ENCODE measurements at regions not wholly inside any gene's neighbourhood (a gene's known extent, or its start where the extent isn't known, plus 50 kb on each side); places are given as distances from the start of the nearest gene placed in this dataset.

GRCh38 chr18:47731276-47731675 lies 199.2 kb downstream of the SMAD2 start:
- DNase-seq = no peak
- in situ Hi-C loops (cut with HindIII; ENCODE audit: low pct_ligation_motif_present, low pct_unique_long_range_greater_than_20kb, low sequenced_read_pairs) = no loop called here

- peak; percentile 21 for DNase-seq
- in situ Hi-C loops (cut with HindIII; ENCODE audit: low pct_ligation_motif_present, low pct_unique_long_range_greater_than_20kb, low sequenced_read_pairs) = no loop called here
Observed at GRCh38 chr18:47730795-47731194, 199.7 kb downstream of the SMAD2 start.

GRCh38 chr18:47729356-47729755 lies 201.1 kb downstream of the SMAD2 start:
- in situ Hi-C loops (cut with HindIII; ENCODE audit: low pct_ligation_motif_present, low pct_unique_long_range_greater_than_20kb, low sequenced_read_pairs) = no loop called here
- DNase-seq = no peak

GRCh38 chr18:47728921-47729320 lies 201.5 kb downstream of the SMAD2 start:
- in situ Hi-C loops (cut with HindIII; ENCODE audit: low pct_ligation_motif_present, low pct_unique_long_range_greater_than_20kb, low sequenced_read_pairs) = no loop called here
- no peak for DNase-seq

GRCh38 chr18:47727409-47727808 lies 203.1 kb downstream of the SMAD2 start:
- DNase-seq = no peak
- in situ Hi-C loops (cut with HindIII; ENCODE audit: low pct_ligation_motif_present, low pct_unique_long_range_greater_than_20kb, low sequenced_read_pairs) = no loop called here

GRCh38 chr18:47726550-47726949 lies 203.9 kb downstream of the SMAD2 start:
- in situ Hi-C loops (cut with HindIII; ENCODE audit: low pct_ligation_motif_present, low pct_unique_long_range_greater_than_20kb, low sequenced_read_pairs) = no loop called here
- DNase-seq = no peak

GRCh38 chr18:47725656-47726055 lies 204.8 kb downstream of the SMAD2 start:
- in situ Hi-C loops (cut with HindIII; ENCODE audit: low pct_ligation_motif_present, low pct_unique_long_range_greater_than_20kb, low sequenced_read_pairs) = no loop called here
- DNase-seq = no peak

- in situ Hi-C loops (cut with HindIII; ENCODE audit: low pct_ligation_motif_present, low pct_unique_long_range_greater_than_20kb, low sequenced_read_pairs) = no loop called here
- DNase-seq = no peak
Observed at GRCh38 chr18:47724186-47724975, 206.1 kb downstream of the SMAD2 start.

- DNase-seq = no peak
- in situ Hi-C loops (cut with HindIII; ENCODE audit: low pct_ligation_motif_present, low pct_unique_long_range_greater_than_20kb, low sequenced_read_pairs) = no loop called here
Observed at GRCh38 chr18:47721876-47722275, 208.6 kb downstream of the SMAD2 start.

- no peak for DNase-seq
- in situ Hi-C loops (cut with HindIII; ENCODE audit: low pct_ligation_motif_present, low pct_unique_long_range_greater_than_20kb, low sequenced_read_pairs) = no loop called here
Observed at GRCh38 chr18:47720741-47721140, 209.7 kb downstream of the SMAD2 start.

GRCh38 chr18:47719096-47719780 lies 211.2 kb downstream of the SMAD2 start:
- no peak for DNase-seq
- in situ Hi-C loops (cut with HindIII; ENCODE audit: low pct_ligation_motif_present, low pct_unique_long_range_greater_than_20kb, low sequenced_read_pairs) = no loop called here

GRCh38 chr18:47718646-47719045 lies 211.8 kb downstream of the SMAD2 start:
- in situ Hi-C loops (cut with HindIII; ENCODE audit: low pct_ligation_motif_present, low pct_unique_long_range_greater_than_20kb, low sequenced_read_pairs) = no loop called here
- no peak for DNase-seq

GRCh38 chr18:47717257-47717656 lies 213.2 kb downstream of the SMAD2 start:
- DNase-seq = no peak
- in situ Hi-C loops (cut with HindIII; ENCODE audit: low pct_ligation_motif_present, low pct_unique_long_range_greater_than_20kb, low sequenced_read_pairs) = no loop called here

GRCh38 chr18:47716632-47717185 lies 213.8 kb downstream of the SMAD2 start:
- DNase-seq = no peak
- in situ Hi-C loops (cut with HindIII; ENCODE audit: low pct_ligation_motif_present, low pct_unique_long_range_greater_than_20kb, low sequenced_read_pairs) = no loop called here

GRCh38 chr18:47710451-47710850 lies 220.0 kb downstream of the SMAD2 start:
- DNase-seq = no peak
- in situ Hi-C loops (cut with HindIII; ENCODE audit: low pct_ligation_motif_present, low pct_unique_long_range_greater_than_20kb, low sequenced_read_pairs) = no loop called here

GRCh38 chr18:47709556-47709955 lies 220.9 kb downstream of the SMAD2 start:
- in situ Hi-C loops (cut with HindIII; ENCODE audit: low pct_ligation_motif_present, low pct_unique_long_range_greater_than_20kb, low sequenced_read_pairs) = no loop called here

GRCh38 chr18:47708206-47708605 lies 222.3 kb downstream of the SMAD2 start:
- in situ Hi-C loops (cut with HindIII; ENCODE audit: low pct_ligation_motif_present, low pct_unique_long_range_greater_than_20kb, low sequenced_read_pairs) = no loop called here
- DNase-seq = no peak

More at GRCh38 chr18:47709556-47709955, 220.9 kb downstream of the SMAD2 start:
- DNase-seq = no peak

- in situ Hi-C loops (cut with HindIII; ENCODE audit: low pct_ligation_motif_present, low pct_unique_long_range_greater_than_20kb, low sequenced_read_pairs) = no loop called here
- DNase-seq = no peak
Observed at GRCh38 chr18:47701134-47701533, 229.3 kb downstream of the SMAD2 start.

- in situ Hi-C loops (cut with HindIII; ENCODE audit: low pct_ligation_motif_present, low pct_unique_long_range_greater_than_20kb, low sequenced_read_pairs) = no loop called here
- no peak for DNase-seq
Observed at GRCh38 chr18:47696870-47697269, 233.6 kb downstream of the SMAD2 start.

- in situ Hi-C loops (cut with HindIII; ENCODE audit: low pct_ligation_motif_present, low pct_unique_long_range_greater_than_20kb, low sequenced_read_pairs) = no loop called here
Observed at GRCh38 chr18:47691611-47692010, 238.8 kb downstream of the SMAD2 start.

More at GRCh38 chr18:47691611-47692010, 238.8 kb downstream of the SMAD2 start:
- no peak for DNase-seq

Measured in ACHN (cell line).